PC-9 (cell line): ENCODE measurements at regions not wholly inside any gene's neighbourhood (a gene's known extent, or its start where the extent isn't known, plus 50 kb on each side); places are given as distances from the start of the nearest gene placed in this dataset.

Source experiments
- EZH2 ChIP-seq: fragments of 200-600 bp; sonication (generic); IDR thresholded peaks from 2 replicates; pipeline ENCODE4 v1.8.0; 2017; ENCODE audit warnings: antibody characterized with exemption, low read depth
- TF ChIP-seq, protein P1 (sequence below): fragments of 200-600 bp; sonication (generic); conservative IDR thresholded peaks from 2 replicates; pipeline ENCODE4 v1.6.1; 2017; ENCODE audit warnings: mixed run types, antibody characterized with exemption, mild to moderate bottlenecking, moderate library complexity

DNA sequence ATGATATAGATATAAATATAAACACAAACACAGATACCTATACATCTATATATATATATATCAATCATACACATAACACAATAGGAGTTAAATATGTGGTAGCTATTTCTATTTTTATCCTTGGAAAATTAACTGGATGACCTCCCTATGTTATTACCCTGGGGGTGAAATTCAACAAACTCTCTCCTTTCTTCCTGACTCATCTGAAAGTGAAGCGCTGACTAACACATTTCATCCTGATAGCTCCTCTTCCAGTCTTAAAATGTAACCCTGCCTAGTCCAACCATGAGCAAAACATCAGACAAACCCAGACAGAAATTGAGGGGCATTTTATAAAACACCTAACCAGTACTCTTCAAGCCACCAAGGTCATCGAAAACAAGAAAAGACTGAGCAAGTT lies 220.6 kb upstream of the ISX start:
- TF ChIP-seq, protein P1, sequence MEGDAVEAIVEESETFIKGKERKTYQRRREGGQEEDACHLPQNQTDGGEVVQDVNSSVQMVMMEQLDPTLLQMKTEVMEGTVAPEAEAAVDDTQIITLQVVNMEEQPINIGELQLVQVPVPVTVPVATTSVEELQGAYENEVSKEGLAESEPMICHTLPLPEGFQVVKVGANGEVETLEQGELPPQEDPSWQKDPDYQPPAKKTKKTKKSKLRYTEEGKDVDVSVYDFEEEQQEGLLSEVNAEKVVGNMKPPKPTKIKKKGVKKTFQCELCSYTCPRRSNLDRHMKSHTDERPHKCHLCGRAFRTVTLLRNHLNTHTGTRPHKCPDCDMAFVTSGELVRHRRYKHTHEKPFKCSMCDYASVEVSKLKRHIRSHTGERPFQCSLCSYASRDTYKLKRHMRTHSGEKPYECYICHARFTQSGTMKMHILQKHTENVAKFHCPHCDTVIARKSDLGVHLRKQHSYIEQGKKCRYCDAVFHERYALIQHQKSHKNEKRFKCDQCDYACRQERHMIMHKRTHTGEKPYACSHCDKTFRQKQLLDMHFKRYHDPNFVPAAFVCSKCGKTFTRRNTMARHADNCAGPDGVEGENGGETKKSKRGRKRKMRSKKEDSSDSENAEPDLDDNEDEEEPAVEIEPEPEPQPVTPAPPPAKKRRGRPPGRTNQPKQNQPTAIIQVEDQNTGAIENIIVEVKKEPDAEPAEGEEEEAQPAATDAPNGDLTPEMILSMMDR = no peak
- no peak for TF ChIP-seq EZH2
